ENCODE measurements at regions not wholly inside any gene's neighbourhood (a gene's known extent, or its start where the extent isn't known, plus 50 kb on each side); places are given as distances from the start of the nearest gene placed in this dataset.

DNA sequence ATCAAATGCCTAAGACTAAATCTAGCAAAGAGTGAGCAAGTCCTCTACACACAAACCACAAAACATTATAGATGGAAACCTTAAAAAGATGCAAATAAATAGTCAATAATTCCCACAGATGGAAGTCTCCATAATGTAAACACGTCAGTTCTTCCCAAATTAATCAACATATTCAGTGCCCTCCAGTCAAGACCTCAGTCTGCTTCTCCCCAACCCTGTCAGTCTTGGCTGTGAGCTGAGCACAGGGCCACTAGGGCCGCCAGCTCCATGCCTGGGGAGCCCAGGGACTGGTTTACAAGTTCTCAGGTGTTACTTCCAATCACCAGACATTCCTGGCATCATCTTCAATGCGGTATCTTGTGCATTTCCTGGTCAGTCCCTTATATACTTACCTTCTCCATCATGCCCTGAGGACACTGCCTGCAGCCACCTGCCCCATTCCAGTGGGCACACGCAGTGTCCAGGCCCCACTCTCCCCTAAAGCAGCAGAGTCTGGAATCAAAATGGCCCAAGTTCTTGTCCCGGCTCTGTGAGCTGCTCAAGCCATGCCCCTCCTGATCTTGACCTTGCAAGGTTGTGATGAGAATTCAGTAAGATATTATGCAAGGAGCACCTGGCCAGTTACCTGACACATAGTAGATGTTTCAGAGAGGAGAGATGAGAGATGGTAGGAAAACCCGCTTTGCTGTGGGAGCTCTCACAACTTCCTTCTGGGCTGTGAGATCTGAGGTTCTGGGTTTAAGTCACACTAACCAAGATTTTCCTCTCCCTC, 207.9 kb upstream of the RAB6C start:
- DNase-seq: no peak

- peak; percentile 35 for DNase-seq
Observed at GRCh38 chr2:129772190-129772579, 207.3 kb upstream of the RAB6C start.

DNA sequence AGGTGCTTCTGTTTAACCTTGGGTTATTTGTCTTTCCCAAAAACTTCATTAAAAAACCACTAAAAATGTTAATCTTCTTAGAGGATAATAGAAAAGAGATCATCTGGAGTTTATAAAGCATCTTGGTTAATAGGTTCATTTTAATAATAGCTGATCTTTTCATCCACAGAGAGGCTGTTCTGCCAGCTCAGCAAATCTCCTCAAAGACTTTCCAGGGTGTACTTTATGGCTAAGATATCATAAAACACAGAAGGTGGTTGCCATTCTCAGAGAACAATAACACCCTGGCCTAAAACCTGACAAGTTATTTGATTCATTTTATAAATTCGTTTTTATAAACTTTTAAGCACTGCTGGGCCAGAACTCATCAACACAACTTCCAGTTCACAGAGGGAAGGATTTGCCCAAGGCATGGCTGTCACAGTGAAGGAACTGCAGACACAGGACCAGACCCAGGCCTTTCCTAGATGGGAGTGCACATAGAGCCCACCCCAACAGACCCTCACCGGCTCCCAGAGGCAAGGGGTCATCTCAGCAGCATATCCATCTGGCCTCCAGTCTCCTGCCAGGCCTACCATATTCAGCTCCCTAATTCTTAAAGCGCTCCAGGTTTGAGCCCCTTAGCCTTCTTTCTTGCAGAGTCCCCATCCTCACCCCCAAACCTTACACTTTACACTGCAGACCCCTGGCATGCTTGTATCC, 203.4 kb upstream of the RAB6C start:
- no peak for DNase-seq

- DNase-seq: no peak
Observed at GRCh38 chr2:129777146-129777545, 202.3 kb upstream of the RAB6C start.

GRCh38 chr2:129777762-129778583, 201.5 kb upstream of the RAB6C start:
- DNase-seq: no peak

DNA sequence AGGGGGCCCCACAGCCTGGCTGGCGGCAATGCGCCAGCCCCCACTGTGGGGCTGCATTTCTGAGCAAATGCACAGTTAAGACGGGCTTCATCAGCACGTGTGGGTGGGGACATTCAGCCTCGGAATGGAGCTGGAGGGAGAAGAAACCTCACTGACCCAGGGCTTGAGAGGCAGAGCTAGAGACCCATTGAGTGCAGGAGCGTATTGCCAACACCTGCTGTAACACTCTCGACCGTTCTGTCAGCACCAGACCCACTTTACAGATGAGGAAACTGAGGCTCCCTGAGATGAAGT, 200.9 kb upstream of the RAB6C start:
- no peak for DNase-seq

DNA sequence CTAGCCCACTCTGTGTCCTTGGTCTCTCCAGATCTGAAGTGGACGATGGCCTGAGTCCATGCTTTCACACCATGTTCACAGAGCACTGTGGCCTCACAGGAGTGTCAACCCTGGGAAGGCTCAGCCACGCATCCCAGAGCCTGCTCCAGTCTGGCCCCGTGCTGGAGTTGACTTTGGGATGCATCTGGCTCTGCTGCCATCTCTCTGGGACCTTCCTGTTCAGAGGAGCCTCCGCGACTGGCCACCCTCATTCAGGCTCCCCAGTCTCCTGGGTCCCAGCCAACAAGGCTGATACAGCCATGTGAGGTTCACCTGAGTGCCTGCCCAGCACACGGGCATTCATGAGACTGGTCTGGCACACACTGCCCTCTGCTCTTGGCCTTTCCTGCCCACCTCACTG, 199.7 kb upstream of the RAB6C start:
- no peak for DNase-seq

GRCh38 chr2:129780316-129781270, 198.9 kb upstream of the RAB6C start:
- DNase-seq: peak; percentile 30

- peak; percentile 10 for DNase-seq
Observed at GRCh38 chr2:129781749-129782632, 197.5 kb upstream of the RAB6C start.

DNA sequence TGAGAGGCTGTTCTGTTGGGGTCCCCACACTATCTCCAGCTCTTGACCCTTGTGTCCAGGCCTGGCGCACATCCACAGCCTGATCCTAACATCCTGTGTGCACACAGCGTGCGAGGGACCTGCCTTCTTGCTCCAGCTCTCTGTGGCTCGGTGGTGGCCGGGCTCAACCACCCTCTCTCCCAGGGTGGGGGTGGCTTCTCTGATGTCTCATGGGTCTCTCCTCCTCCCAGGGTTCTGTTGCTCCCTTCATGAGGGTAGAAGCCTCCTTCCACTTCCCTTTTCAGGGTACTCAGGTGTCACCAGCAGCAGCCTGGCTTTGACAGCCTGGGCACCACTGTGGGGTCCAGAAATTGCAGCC, 196.9 kb upstream of the RAB6C start:
- DNase-seq: no peak

DNA sequence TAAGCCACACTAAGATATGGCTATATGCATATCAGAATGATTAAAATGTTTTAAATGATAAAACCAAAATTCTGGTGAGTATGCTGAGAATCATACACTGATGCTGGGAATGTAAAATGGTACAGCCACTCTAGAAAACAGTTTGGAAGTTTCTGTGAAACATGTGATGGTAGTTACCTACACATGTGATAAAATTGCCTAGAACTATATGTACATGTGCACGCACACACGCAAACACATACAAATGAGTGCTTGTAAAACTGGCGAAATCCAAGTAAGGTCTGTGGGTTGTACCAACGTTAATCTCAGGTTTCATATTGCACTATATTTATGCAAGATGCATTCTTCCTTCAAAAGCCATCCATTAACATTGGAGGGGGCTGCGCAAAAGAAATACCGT, 195.0 kb upstream of the RAB6C start:
- DNase-seq: no peak

DNA sequence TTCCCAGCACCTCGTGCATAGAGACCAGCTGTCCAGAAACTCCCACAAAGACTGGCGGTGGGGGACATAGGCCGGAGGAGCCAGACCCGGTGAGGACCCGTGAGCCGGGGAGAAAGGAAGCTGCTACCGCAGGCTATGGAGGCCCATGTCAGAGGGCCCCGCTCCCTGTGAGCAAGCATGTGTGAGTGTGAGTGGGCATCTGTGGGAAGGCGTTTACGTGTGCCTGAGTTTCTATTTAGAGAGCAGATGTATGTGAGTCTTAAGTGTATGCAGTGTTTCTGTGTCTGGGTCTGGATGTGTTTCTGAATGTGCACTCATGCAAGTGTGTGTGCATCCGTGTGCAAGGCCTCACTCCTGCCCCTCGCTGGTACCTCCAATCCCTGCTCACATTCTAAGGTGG, 187.8 kb upstream of the RAB6C start:
- DNase-seq: no peak

- peak; percentile 53 for DNase-seq
Observed at GRCh38 chr2:129793431-129793902, 186.0 kb upstream of the RAB6C start.

GRCh38 chr2:129794116-129794515, 185.3 kb upstream of the RAB6C start:
- no peak for DNase-seq

DNA sequence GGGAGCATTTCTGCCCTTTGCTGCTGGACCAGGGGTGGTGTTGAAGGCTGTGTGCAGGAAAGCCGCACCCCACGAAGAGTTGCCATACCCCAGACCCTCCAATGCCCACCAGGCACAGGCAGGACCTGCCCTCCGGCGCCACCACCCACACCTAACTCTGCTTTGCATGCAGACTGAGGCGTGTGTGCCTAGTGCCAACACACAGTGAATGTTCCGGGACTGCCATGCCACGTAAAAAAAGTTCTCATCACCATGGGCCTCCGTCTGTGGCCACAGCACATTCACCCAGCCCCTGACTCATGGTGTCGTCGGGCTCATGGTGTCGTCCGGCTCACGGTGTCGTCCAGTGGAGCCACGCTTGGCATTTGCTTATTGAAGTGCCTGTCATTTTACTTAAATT, 184.9 kb upstream of the RAB6C start:
- no peak for DNase-seq

- no peak for DNase-seq
Observed at GRCh38 chr2:129796225-129796624, 183.2 kb upstream of the RAB6C start.

- DNase-seq: no peak
Observed at GRCh38 chr2:129796801-129797488, 182.5 kb upstream of the RAB6C start.

DNA sequence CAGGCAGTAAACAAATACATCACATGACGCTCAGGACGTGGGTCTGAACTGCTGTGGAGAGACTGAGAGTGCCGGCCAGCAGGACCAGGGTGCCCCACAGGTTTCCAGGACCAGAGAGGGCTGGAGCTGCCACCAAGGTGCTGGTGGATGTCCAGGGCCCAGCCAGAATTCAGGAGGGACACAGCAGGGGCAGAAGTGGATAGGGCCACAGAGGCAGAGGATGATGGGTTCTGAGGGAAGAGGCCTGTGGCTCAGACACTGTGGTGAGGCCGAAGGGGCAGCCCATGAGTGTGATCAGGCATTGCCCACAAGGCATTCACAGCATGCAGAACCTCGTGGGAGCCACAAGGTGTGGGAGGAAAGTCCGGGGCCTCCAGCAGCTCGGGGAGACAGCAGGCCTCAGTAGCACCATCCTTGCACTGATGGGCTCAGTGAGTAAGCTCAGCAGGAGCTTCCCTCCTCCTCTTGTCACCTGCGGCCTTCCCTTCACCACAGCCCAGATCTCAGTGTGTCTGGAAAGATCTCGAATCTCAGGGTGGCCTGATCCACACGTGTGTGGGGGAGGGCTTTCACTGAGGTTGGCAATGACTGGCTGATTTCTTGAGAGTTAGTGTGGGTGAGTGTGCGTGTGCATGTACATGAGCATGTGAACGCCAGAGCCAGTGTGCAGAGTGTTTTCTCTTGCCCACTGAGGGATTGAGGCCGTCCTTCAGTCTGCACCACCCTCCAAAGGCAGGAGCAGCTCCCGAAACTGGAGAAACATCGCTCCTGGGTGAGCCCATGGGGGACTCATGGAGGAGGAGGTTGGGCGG, 181.8 kb upstream of the RAB6C start:
- no peak for DNase-seq

- no peak for DNase-seq
Observed at GRCh38 chr2:129798301-129798581, 181.2 kb upstream of the RAB6C start.

- no peak for DNase-seq
Observed at GRCh38 chr2:129798626-129799025, 180.8 kb upstream of the RAB6C start.

Measured in tongue (tissue), 1 donor.